Neural cell (in vitro differentiated cells): ENCODE measurements at regions not wholly inside any gene's neighbourhood (a gene's known extent, or its start where the extent isn't known, plus 50 kb on each side); places are given as distances from the start of the nearest gene placed in this dataset.

Experiments used
- H2AFZ ChIP-seq: fragments of 200-600, 300-800 bp; sonication (generic), shearing (Covaris generic); 2 replicates; pipeline ENCODE4 v1.6.0; 2014; ENCODE audit warnings: low read depth, mild to moderate bottlenecking, antibody characterized with exemption, low read length, moderate library complexity
- H3F3A ChIP-seq: fragments of 200-600 bp; shearing (Covaris generic); 2 replicates; pipeline ENCODE4 v1.6.1; 2016; ENCODE audit warnings: mild to moderate bottlenecking, moderate library complexity, mixed read lengths, antibody characterized with exemption, low read length; ENCODE audit not compliant: insufficient read depth, poor library complexity, severe bottlenecking
- H3K27ac ChIP-seq: fragments of 200-600, 300-800 bp; sonication (generic), shearing (Covaris generic); 2 replicates; pipeline ENCODE4 v1.5.1; 2014; ENCODE audit warnings: mild to moderate bottlenecking, low read length, moderate library complexity
- H3K27me3 ChIP-seq: fragments of 300-800, 200-600 bp; sonication (generic), shearing (Covaris generic); 2 replicates; pipeline ENCODE4 v1.6.0; 2014; ENCODE audit warnings: mild to moderate bottlenecking, low read depth, low read length, moderate library complexity; ENCODE audit not compliant: insufficient read depth
- H3K36me3 ChIP-seq: fragments of 300-800, 200-600 bp; sonication (generic), shearing (Covaris generic); 2 replicates; pipeline ENCODE4 v1.5.1; 2014; ENCODE audit warnings: mild to moderate bottlenecking, antibody characterized with exemption, low read length, moderate library complexity; ENCODE audit not compliant: insufficient read depth
- H3K4me2 ChIP-seq: fragments of 300-800, 200-600 bp; sonication (generic), shearing (Covaris generic); 2 replicates; pipeline ENCODE4 v1.6.0; 2014; ENCODE audit warnings: mild to moderate bottlenecking, low read length
- H3K4me3 ChIP-seq: fragments of 300-800, 200-600 bp; sonication (generic), shearing (Covaris generic); 2 replicates; pipeline ENCODE4 v1.5.1; 2014; ENCODE audit warnings: mild to moderate bottlenecking, low read length, moderate library complexity
- H3K79me2 ChIP-seq: fragments of 200-600 bp; shearing (Covaris generic); replicated peaks from 2 replicates; pipeline ENCODE4 v1.6.0; 2014; ENCODE audit warnings: mild to moderate bottlenecking, low read length, moderate library complexity; ENCODE audit not compliant: insufficient read depth
- H3K9ac ChIP-seq: fragments of 300-800, 200-600 bp; sonication (generic), shearing (Covaris generic); 2 replicates; pipeline ENCODE4 v1.6.1; 2016; ENCODE audit warnings: mild to moderate bottlenecking, low read length, mixed read lengths
- H3K9me2 ChIP-seq: fragments of 200-600 bp; shearing (Covaris generic); 2 replicates; pipeline ENCODE4 v1.6.1; 2016; ENCODE audit warnings: mild to moderate bottlenecking, low read length, mixed read lengths; ENCODE audit not compliant: insufficient read depth
- H3K9me3 ChIP-seq: fragments of 200-600, 300-800 bp; sonication (generic), shearing (Covaris generic); 2 replicates; pipeline ENCODE4 v1.6.1; 2016; ENCODE audit warnings: mild to moderate bottlenecking, mixed run types, low read length, moderate library complexity, mixed read lengths
- H4K20me1 ChIP-seq: fragments of 200-600 bp; shearing (Covaris generic); 2 replicates; pipeline ENCODE4 v1.6.1; 2016; ENCODE audit warnings: mild to moderate bottlenecking, mixed run types; ENCODE audit not compliant: insufficient read depth
- CTCF ChIP-seq: fragments of 450-650 bp; IDR thresholded peaks from 2 replicates; pipeline ENCODE4 v1.5.1; 2014; ENCODE audit warnings: antibody characterized with exemption, mild to moderate bottlenecking, moderate library complexity; ENCODE audit not compliant: poor library complexity, severe bottlenecking
- EP300 ChIP-seq: fragments of 450-650 bp; conservative IDR thresholded peaks from 2 replicates; pipeline ENCODE4 v1.6.1; 2014; ENCODE audit warnings: antibody characterized with exemption, mild to moderate bottlenecking, moderate library complexity; ENCODE audit not compliant: poor library complexity, severe bottlenecking
- EZH2 ChIP-seq: fragments of 200-600, 300-800 bp; shearing (Covaris generic), sonication (generic); IDR thresholded peaks from 2 replicates; pipeline ENCODE4 v1.6.1; 2014; ENCODE audit warnings: antibody characterized with exemption, low read length, borderline replicate concordance, mild to moderate bottlenecking; ENCODE audit not compliant: insufficient read depth, poor library complexity, severe bottlenecking
- MXI1 ChIP-seq: fragments of 450-650 bp; conservative IDR thresholded peaks from 2 replicates; pipeline ENCODE4 v1.6.1; 2014; ENCODE audit warnings: antibody characterized with exemption, mild to moderate bottlenecking; ENCODE audit not compliant: poor library complexity, severe bottlenecking
- POLR2AphosphoS5 ChIP-seq: IDR thresholded peaks from 2 replicates; pipeline ENCODE4 v1.6.1; 2012
- RAD21 ChIP-seq: fragments of 450-650 bp; conservative IDR thresholded peaks from 2 replicates; pipeline ENCODE4 v1.6.1; 2014; ENCODE audit warnings: antibody characterized with exemption, mild to moderate bottlenecking, moderate library complexity
- SMC3 ChIP-seq: fragments of 450-650 bp; conservative IDR thresholded peaks from 2 replicates; pipeline ENCODE4 v1.6.1; 2014; ENCODE audit warnings: antibody characterized with exemption, mild to moderate bottlenecking, moderate library complexity; ENCODE audit not compliant: poor library complexity
- TAF1 ChIP-seq: IDR thresholded peaks from 2 replicates; pipeline ENCODE4 v1.6.1; 2012; ENCODE audit warnings: low read depth
- TF ChIP-seq, protein P1 (sequence below): IDR thresholded peaks from 2 replicates; pipeline ENCODE4 v1.6.1; 2012; ENCODE audit warnings: borderline replicate concordance

- H3K4me2 ChIP-seq = no peak overlapping the region
- H3K4me3 ChIP-seq = no peak overlapping the region
- no peaks in the 10 kb centered on the region for H3K27me3 ChIP-seq
- H3K79me2 ChIP-seq = no peaks in the 10 kb centered on the region
- H4K20me1 ChIP-seq = no peaks in the 10 kb centered on the region
- no peak overlapping the region for H2AFZ ChIP-seq
- no peaks in the 10 kb centered on the region for H3K9me3 ChIP-seq
- H3K36me3 ChIP-seq = no peaks in the 10 kb centered on the region
- TF ChIP-seq EP300 (no peak), MXI1 (no peak), CTCF (no peak), EZH2 (no peak), TAF1 (no peak), RAD21 (no peak), POLR2AphosphoS5 (no peak), SMC3 (no peak)
- TF ChIP-seq, protein P1, sequence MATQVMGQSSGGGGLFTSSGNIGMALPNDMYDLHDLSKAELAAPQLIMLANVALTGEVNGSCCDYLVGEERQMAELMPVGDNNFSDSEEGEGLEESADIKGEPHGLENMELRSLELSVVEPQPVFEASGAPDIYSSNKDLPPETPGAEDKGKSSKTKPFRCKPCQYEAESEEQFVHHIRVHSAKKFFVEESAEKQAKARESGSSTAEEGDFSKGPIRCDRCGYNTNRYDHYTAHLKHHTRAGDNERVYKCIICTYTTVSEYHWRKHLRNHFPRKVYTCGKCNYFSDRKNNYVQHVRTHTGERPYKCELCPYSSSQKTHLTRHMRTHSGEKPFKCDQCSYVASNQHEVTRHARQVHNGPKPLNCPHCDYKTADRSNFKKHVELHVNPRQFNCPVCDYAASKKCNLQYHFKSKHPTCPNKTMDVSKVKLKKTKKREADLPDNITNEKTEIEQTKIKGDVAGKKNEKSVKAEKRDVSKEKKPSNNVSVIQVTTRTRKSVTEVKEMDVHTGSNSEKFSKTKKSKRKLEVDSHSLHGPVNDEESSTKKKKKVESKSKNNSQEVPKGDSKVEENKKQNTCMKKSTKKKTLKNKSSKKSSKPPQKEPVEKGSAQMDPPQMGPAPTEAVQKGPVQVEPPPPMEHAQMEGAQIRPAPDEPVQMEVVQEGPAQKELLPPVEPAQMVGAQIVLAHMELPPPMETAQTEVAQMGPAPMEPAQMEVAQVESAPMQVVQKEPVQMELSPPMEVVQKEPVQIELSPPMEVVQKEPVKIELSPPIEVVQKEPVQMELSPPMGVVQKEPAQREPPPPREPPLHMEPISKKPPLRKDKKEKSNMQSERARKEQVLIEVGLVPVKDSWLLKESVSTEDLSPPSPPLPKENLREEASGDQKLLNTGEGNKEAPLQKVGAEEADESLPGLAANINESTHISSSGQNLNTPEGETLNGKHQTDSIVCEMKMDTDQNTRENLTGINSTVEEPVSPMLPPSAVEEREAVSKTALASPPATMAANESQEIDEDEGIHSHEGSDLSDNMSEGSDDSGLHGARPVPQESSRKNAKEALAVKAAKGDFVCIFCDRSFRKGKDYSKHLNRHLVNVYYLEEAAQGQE = no peak
- H3F3A ChIP-seq = no peaks in the 10 kb centered on the region
- no peaks in the 10 kb centered on the region for H3K9me2 ChIP-seq
- no peak overlapping the region for H3K27ac ChIP-seq
- H3K9ac ChIP-seq = no peak overlapping the region
These were observed 200.9 kb upstream of the PAPPA start for GRCh38 chr9:115952430-115953292.

- H3K9me2 ChIP-seq = no peaks in the 10 kb centered on the region
- H3K36me3 ChIP-seq = no peaks in the 10 kb centered on the region
- H3F3A ChIP-seq = no peaks in the 10 kb centered on the region
- H2AFZ ChIP-seq = no peak overlapping the region
- no peaks in the 10 kb centered on the region for H4K20me1 ChIP-seq
- H3K4me3 ChIP-seq = no peak overlapping the region
- no peak overlapping the region for H3K4me2 ChIP-seq
- no peaks in the 10 kb centered on the region for H3K79me2 ChIP-seq
- H3K9me3 ChIP-seq = no peaks in the 10 kb centered on the region
- H3K9ac ChIP-seq = no peak overlapping the region
- H3K27me3 ChIP-seq = no peaks in the 10 kb centered on the region
- H3K27ac ChIP-seq = no peak overlapping the region
- TF ChIP-seq RAD21 (no peak), CTCF (no peak), MXI1 (no peak), EP300 (no peak), POLR2AphosphoS5 (no peak), EZH2 (no peak), TAF1 (no peak), SMC3 (no peak)
- TF ChIP-seq, protein P1 = no peak
These were observed 197.2 kb upstream of the PAPPA start for GRCh38 chr9:115956371-115956770.
